ENCODE measurements at regions not wholly inside any gene's neighbourhood (a gene's known extent, or its start where the extent isn't known, plus 50 kb on each side); places are given as distances from the start of the nearest gene placed in this dataset.
"Not testable (repeated sequence)": the region's sequence is repeated elsewhere in the genome, so short reads cannot be mapped to it uniquely, and the experiment has no call there.

- peaks cover 0 to 7% (median 0%) of the 10 kb centered on the region in 3 donors for H3K36me3 Mint-ChIP-seq
- no peaks in the 10 kb centered on the region for H3K27me3 Mint-ChIP-seq
- POLR2A ChIA-PET, result no interaction called here
- no peak overlapping the region for H3K4me3 Mint-ChIP-seq
- no peak for DNase-seq
- no peak overlapping the region for H3K27ac Mint-ChIP-seq
- no peaks in the 10 kb centered on the region for H3K4me1 Mint-ChIP-seq
- ATAC-seq, result no peak
- peaks cover 5 to 24% (median 18%) of the 10 kb centered on the region in 9 donors for H3K9me3 Mint-ChIP-seq
Measured at GRCh38 chr4:63063760-63064159, 1345.5 kb downstream of the TECRL start.

- H3K27ac Mint-ChIP-seq, DNase-seq, H3K27me3 Mint-ChIP-seq, H3K4me1 Mint-ChIP-seq, H3K36me3 Mint-ChIP-seq, POLR2A ChIA-PET, ATAC-seq, H3K4me3 Mint-ChIP-seq: not testable (repeated sequence)
- H3K9me3 Mint-ChIP-seq, result peaks cover 5 to 26% (median 18%) of the 10 kb centered on the region in 9 donors
Measured at GRCh38 chr4:63062891-63063290, 1346.4 kb downstream of the TECRL start.

- H3K27ac Mint-ChIP-seq, result no peak overlapping the region
- H3K4me1 Mint-ChIP-seq, result no peaks in the 10 kb centered on the region
- POLR2A ChIA-PET, result no interaction called here
- no peaks in the 10 kb centered on the region for H3K36me3 Mint-ChIP-seq
- H3K9me3 Mint-ChIP-seq, result peaks cover 0 to 35% (median 14%) of the 10 kb centered on the region in 9 donors
- DNase-seq (no peak), ATAC-seq (no peak)
- H3K4me3 Mint-ChIP-seq, result no peak overlapping the region
- H3K27me3 Mint-ChIP-seq, result no peaks in the 10 kb centered on the region
Measured at GRCh38 chr4:63049726-63050125, 1359.5 kb downstream of the TECRL start.

DNA sequence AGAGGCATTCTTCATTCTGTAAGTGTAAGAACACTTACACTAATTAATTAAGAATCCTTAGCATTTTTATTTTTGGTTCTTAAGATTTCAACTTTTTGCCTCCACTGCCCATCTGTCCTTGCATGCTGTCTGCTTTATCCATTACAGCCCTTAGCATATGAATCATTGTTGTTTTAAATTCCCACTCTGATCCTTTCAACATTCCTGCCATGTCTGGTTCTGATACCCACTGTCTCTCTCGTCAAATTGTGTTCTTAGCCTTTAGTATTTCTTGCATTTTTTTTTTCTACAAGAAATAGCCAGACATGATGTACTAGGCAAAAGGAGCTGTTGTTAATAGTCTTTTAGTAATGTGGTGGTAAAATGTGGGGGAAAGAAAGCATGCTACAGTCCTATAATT, 1360.0 kb downstream of the TECRL start:
- Mint-ChIP-seq H3K27ac (no peak overlapping the region), H3K4me1 (no peaks in the 10 kb centered on the region), H3K27me3 (no peaks in the 10 kb centered on the region), H3K36me3 (no peaks in the 10 kb centered on the region), H3K4me3 (no peak overlapping the region), H3K9me3 (peaks cover under 1 to 31% (median 15%) of the 10 kb centered on the region in 9 donors)
- ATAC-seq, result no peak
- DNase-seq, result no peak
- POLR2A ChIA-PET, result no interaction called here

DNA sequence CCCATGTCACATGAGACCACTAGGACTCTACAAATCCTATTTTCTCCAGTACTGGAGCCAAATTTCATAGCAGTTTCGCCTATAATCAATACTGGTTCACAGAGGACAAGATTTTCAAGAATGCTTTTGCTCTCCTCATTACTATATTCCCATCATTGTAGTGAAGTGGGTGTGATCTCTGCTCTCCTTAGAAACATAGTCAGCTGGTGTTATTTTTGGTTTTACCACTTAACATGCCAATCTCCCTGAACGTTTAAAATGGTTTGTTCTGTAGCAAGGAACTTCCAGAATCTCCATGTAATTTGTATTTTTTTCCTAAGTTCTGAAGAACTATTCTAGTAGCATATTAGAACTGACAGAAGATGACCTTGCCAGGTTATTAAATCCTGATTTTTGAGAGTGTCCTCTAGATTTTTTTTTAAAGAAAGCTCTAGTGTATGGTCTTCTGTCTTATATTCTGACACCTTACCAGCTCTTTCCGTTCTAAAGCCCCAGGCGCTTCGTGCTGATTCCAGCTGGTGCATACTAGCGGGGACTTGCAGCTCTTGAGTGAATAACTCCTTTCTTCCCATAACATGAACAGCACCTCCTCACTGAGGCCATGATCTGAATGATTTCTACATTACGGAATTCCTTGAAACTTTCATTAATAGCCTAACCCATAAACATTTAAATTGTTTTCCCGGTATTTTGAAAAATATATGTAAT, 1372.9 kb downstream of the TECRL start:
- no peak for DNase-seq
- no peak for ATAC-seq
- Mint-ChIP-seq H3K4me3 (no peak overlapping the region), H3K27ac (no peak overlapping the region), H3K27me3 (no peaks in the 10 kb centered on the region), H3K36me3 (no peaks in the 10 kb centered on the region), H3K9me3 (peaks cover 0 to 20% (median 6%) of the 10 kb centered on the region in 9 donors), H3K4me1 (no peaks in the 10 kb centered on the region)
- POLR2A ChIA-PET, result no interaction called here

DNA sequence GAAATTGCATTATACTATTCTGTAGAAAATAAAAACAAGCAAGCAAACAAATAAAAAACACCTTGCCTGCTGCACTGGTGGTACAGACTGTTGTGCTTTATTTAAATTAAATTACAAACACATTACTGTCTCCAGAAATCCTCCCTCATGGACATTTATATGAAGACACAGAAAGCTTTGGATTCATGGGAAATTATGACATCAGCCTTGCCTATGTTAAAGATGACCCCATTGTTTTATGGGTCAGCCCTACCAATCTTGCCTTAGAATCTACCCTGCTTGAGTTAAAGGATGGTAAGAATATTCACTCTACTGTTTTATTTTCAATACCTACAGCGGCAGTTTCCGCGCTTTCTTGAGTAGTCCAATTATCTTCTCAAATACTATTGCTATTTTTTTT, 1379.9 kb downstream of the TECRL start:
- ATAC-seq (no peak), DNase-seq (no peak)
- peaks cover 0 to 17% (median 9%) of the 10 kb centered on the region in 9 donors for H3K9me3 Mint-ChIP-seq
- no peaks in the 10 kb centered on the region for H3K27me3 Mint-ChIP-seq
- H3K27ac Mint-ChIP-seq, result no peak overlapping the region
- POLR2A ChIA-PET, result no interaction called here
- H3K36me3 Mint-ChIP-seq, result no peaks in the 10 kb centered on the region
- no peaks in the 10 kb centered on the region for H3K4me1 Mint-ChIP-seq
- no peak overlapping the region for H3K4me3 Mint-ChIP-seq

DNA sequence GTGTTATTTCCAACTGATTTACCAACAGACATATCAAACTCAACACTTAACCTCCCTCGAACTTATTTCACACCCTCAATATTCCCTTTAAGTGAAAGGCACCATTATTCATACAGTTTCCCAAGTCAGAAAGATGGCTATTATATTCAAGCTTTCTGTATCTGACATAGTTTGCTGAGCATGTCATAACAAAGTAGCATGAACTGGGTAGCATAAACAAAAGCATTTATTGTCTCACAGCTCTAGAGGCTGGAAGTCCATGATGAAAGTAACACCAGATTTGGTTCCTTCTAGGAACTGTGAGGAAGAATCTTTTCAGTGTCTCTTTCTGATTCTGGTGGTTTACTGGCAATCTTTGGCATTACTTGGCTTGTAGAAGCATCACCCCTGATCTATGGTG, 1388.6 kb downstream of the TECRL start:
- POLR2A ChIA-PET, result no interaction called here
- ATAC-seq (no peak), DNase-seq (no peak)
- no peaks in the 10 kb centered on the region for H3K4me1 Mint-ChIP-seq
- H3K27ac Mint-ChIP-seq, result no peak overlapping the region
- H3K9me3 Mint-ChIP-seq, result peaks cover 0 to 33% (median 12%) of the 10 kb centered on the region in 9 donors
- no peak overlapping the region for H3K4me3 Mint-ChIP-seq
- no peaks in the 10 kb centered on the region for H3K36me3 Mint-ChIP-seq
- H3K27me3 Mint-ChIP-seq, result no peaks in the 10 kb centered on the region

DNA sequence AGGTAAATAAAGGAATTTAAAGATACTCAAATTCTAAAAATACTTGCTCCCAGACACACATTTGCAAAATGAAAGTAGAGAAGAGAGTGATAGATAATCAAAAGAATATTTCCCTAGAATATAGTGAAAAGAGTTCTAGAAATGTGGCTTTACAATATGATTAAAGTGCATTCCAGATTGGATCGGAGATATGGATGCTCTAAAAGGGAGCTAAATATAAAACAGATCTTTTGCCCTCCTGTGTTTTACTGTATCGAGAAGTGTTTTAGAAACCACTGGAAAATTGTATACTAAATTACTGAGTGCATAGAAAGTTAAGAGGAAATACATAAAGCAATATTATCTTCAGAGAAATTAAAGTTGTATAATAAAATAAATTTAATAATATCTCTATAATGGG, 1392.0 kb downstream of the TECRL start:
- POLR2A ChIA-PET, result no interaction called here
- Mint-ChIP-seq H3K36me3 (no peaks in the 10 kb centered on the region), H3K27ac (no peak overlapping the region), H3K9me3 (peaks cover 0 to 38% (median 15%) of the 10 kb centered on the region in 9 donors), H3K4me3 (no peak overlapping the region), H3K27me3 (no peaks in the 10 kb centered on the region), H3K4me1 (no peaks in the 10 kb centered on the region)
- ATAC-seq, result no peak
- no peak for DNase-seq

DNA sequence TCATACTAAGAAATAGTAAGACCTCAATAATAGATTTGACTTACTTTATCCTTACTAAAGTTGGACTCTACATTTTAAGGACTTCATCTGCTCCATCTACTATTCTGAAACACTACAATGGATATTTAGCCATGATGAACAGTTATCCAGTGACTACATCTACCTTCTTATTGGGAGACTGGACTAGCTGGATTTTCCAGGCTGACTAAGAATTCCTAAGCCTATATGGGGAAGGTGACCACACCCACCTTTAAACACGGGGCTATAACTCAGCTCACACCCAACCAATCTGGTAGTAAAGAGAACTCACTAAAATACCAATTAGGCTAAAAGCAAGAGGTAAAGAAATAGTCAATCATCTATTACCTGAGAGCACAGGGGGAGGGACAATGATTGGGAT, 1438.4 kb downstream of the TECRL start:
- no peaks in the 10 kb centered on the region for H3K4me1 Mint-ChIP-seq
- POLR2A ChIA-PET, result no interaction called here
- peaks cover 9 to 22% (median 11%) of the 10 kb centered on the region in 9 donors for H3K9me3 Mint-ChIP-seq
- no peak overlapping the region for H3K4me3 Mint-ChIP-seq
- peaks cover 0 to 5% (median 0%) of the 10 kb centered on the region in 3 donors for H3K36me3 Mint-ChIP-seq
- H3K27ac Mint-ChIP-seq, result no peak overlapping the region
- DNase-seq (no peak), ATAC-seq (no peak)
- no peaks in the 10 kb centered on the region for H3K27me3 Mint-ChIP-seq

GRCh38 chr4:62960415-62960814, 1448.8 kb downstream of the TECRL start:
- H3K4me1 Mint-ChIP-seq, result no peaks in the 10 kb centered on the region
- no peak for DNase-seq
- no peak for ATAC-seq
- no peaks in the 10 kb centered on the region for H3K27me3 Mint-ChIP-seq
- H3K27ac Mint-ChIP-seq, result no peak overlapping the region
- H3K9me3 Mint-ChIP-seq, result peaks cover 2 to 16% (median 5%) of the 10 kb centered on the region in 9 donors
- POLR2A ChIA-PET, result no interaction called here
- no peaks in the 10 kb centered on the region for H3K36me3 Mint-ChIP-seq
- H3K4me3 Mint-ChIP-seq, result no peak overlapping the region

DNA sequence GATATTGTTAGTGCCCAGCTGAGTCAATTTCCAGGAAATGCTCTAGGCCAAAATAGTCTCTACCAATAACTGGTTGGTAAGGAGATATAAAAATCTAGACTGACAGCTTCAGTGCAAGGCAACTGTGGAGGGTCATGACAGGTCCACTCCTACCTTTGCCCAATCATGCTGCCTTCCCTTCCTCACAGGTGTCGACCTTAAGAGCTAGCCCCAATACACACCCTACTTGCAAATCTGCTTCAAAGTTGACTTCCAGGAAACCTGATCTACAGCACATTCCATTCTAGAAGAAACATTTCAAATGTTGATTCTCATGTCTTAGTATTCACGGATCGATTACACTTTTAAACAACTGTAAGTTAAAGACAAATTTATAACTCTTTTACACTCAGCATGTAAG, 1455.5 kb downstream of the TECRL start:
- peaks cover 0 to 4% (median 0%) of the 10 kb centered on the region in 3 donors for H3K36me3 Mint-ChIP-seq
- no peak overlapping the region for H3K4me3 Mint-ChIP-seq
- POLR2A ChIA-PET, result no interaction called here
- ATAC-seq, result no peak
- no peak for DNase-seq
- H3K4me1 Mint-ChIP-seq, result no peaks in the 10 kb centered on the region
- H3K27me3 Mint-ChIP-seq, result no peaks in the 10 kb centered on the region
- H3K27ac Mint-ChIP-seq, result no peak overlapping the region
- peaks cover 0 to 16% (median 5%) of the 10 kb centered on the region in 9 donors for H3K9me3 Mint-ChIP-seq

DNA sequence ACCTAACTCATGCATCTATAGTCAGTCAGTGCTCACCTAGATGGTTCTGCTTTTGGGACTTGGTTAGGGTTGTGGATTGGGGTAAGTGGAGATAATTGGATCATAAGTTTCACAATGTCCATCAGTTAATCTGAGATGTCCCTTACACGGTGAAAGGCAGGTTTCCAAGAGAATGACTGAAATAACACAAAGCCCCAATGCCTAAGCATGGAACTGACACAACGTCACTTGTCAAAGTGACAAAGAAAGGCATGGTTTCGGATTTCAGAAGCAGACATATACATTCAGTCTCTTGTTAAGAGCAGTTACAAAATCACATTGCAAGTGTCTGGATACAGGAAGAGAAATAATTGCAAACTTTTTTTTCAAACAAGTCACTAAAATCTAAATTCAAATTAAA, 1456.9 kb downstream of the TECRL start:
- Mint-ChIP-seq H3K27ac (no peak overlapping the region), H3K4me3 (no peak overlapping the region), H3K36me3 (peaks cover 0 to 4% (median 0%) of the 10 kb centered on the region in 3 donors), H3K9me3 (peaks cover 0 to 17% (median 6%) of the 10 kb centered on the region in 9 donors), H3K4me1 (no peaks in the 10 kb centered on the region), H3K27me3 (no peaks in the 10 kb centered on the region)
- DNase-seq (no peak), ATAC-seq (no peak)
- POLR2A ChIA-PET, result no interaction called here

DNA sequence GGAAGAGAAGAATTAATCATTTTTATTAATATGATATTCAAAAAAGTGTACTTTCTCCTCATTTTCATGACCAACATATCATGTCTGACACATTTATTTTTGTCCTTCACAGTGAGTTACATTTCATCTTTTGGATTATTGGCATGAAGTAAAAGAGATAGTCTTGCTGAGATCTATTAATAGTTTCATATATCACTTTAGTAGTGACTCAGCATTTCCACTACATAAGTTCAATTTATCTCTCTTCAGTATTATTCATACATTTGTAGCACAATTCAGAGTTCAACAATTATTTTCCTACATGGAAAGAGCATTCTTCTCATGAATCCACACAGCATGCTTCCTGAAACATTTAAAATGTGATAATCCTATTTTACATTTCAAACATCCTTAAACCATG, 1461.1 kb downstream of the TECRL start:
- no peaks in the 10 kb centered on the region for H3K27me3 Mint-ChIP-seq
- ATAC-seq (no peak), DNase-seq (no peak)
- H3K36me3 Mint-ChIP-seq, result peaks cover 0 to 8% (median 0%) of the 10 kb centered on the region in 3 donors
- H3K4me3 Mint-ChIP-seq, result no peak overlapping the region
- no peak overlapping the region for H3K27ac Mint-ChIP-seq
- peaks cover 0 to 29% (median 16%) of the 10 kb centered on the region in 9 donors for H3K9me3 Mint-ChIP-seq
- POLR2A ChIA-PET, result no interaction called here
- H3K4me1 Mint-ChIP-seq, result no peaks in the 10 kb centered on the region

- Mint-ChIP-seq H3K9me3 (peaks cover 2 to 60% (median 25%) of the 10 kb centered on the region in 9 donors), H3K36me3 (peaks cover 0 to 8% (median 0%) of the 10 kb centered on the region in 3 donors), H3K4me1 (no peaks in the 10 kb centered on the region), H3K27ac (no peak overlapping the region), H3K27me3 (no peaks in the 10 kb centered on the region), H3K4me3 (no peak overlapping the region)
- DNase-seq (no peak), ATAC-seq (no peak)
- POLR2A ChIA-PET, result no interaction called here
Measured at GRCh38 chr4:62940229-62940628, 1469.0 kb downstream of the TECRL start.
